HUES64 (cell line): ENCODE measurements at regions not wholly inside any gene's neighbourhood (a gene's known extent, or its start where the extent isn't known, plus 50 kb on each side); places are given as distances from the start of the nearest gene placed in this dataset.

Source experiments
- H3K27ac ChIP-seq: 2 replicates; pipeline ENCODE4 v1.7.0; 2013; ENCODE audit warnings: low read depth, low read length, inconsistent platforms
- H3K27me3 ChIP-seq: 2 replicates; pipeline ENCODE4 v1.6.1; 2013; ENCODE audit warnings: mild to moderate bottlenecking, low read length; ENCODE audit not compliant: insufficient read depth
- H3K36me3 ChIP-seq: 2 replicates; pipeline ENCODE4 v1.6.1; 2013; ENCODE audit warnings: mild to moderate bottlenecking, low read length; ENCODE audit not compliant: insufficient read depth
- H3K4me1 ChIP-seq: 2 replicates; pipeline ENCODE4 v1.6.1; 2013; ENCODE audit warnings: mild to moderate bottlenecking, low read length, moderate library complexity; ENCODE audit not compliant: insufficient read depth
- H3K4me3 ChIP-seq: 2 replicates; pipeline ENCODE4 v1.5.1; 2013; ENCODE audit warnings: mild to moderate bottlenecking, low read length, moderate library complexity
- H3K9ac ChIP-seq: 2 replicates; pipeline ENCODE4 v1.6.1; 2013; ENCODE audit warnings: mild to moderate bottlenecking, low read depth, low read length
- H3K9me3 ChIP-seq: 2 replicates; pipeline ENCODE4 v1.6.1; 2013; ENCODE audit warnings: low read depth, low read length; ENCODE audit not compliant: insufficient read depth
- WGBS: fragments of 150-250, 120-280 bp; methylation state at CpG from one replicate; pipeline ENCODE4 v1.1.7; 2013; ENCODE audit warnings: missing lambda C conversion rate; 5-methylcytosine and 5-hydroxymethylcytosine counted together

GRCh38 chr7:85474234-85474633, 287.4 kb upstream of the SEMA3D start:
- Histone ChIP-seq H3K9me3 (no peaks in the 10 kb centered on the region), H3K4me1 (no peaks in the 10 kb centered on the region; the same call in 1 of the 2 replicates), H3K27me3 (no peaks in the 10 kb centered on the region), H3K27ac (no peak overlapping the region), H3K36me3 (no peaks in the 10 kb centered on the region), H3K9ac (no peak overlapping the region), H3K4me3 (no peak overlapping the region)
- 100% methylated on average over 2 of the region's 2 CpGs for WGBS

- Histone ChIP-seq H3K4me1 (no peaks in the 10 kb centered on the region), H3K36me3 (no peaks in the 10 kb centered on the region), H3K9ac (no peak overlapping the region), H3K27ac (no peak overlapping the region), H3K27me3 (no peaks in the 10 kb centered on the region), H3K9me3 (no peaks in the 10 kb centered on the region), H3K4me3 (no peak overlapping the region)
- 93% methylated on average over 3 of the region's 3 CpGs for WGBS
Observed at GRCh38 chr7:85471740-85472139, 284.9 kb upstream of the SEMA3D start.

GRCh38 chr7:85471307-85471706, 284.5 kb upstream of the SEMA3D start:
- no peak overlapping the region for H3K27ac ChIP-seq
- H3K9ac ChIP-seq: no peak overlapping the region
- no peaks in the 10 kb centered on the region for H3K4me1 ChIP-seq
- no peaks in the 10 kb centered on the region for H3K36me3 ChIP-seq
- H3K27me3 ChIP-seq: no peaks in the 10 kb centered on the region
- no peak overlapping the region for H3K4me3 ChIP-seq
- H3K9me3 ChIP-seq: no peaks in the 10 kb centered on the region

GRCh38 chr7:85469446-85470010, 282.7 kb upstream of the SEMA3D start:
- Histone ChIP-seq H3K4me1 (no peaks in the 10 kb centered on the region), H3K27me3 (no peaks in the 10 kb centered on the region), H3K4me3 (no peak overlapping the region), H3K9ac (no peak overlapping the region), H3K27ac (no peak overlapping the region), H3K9me3 (no peaks in the 10 kb centered on the region), H3K36me3 (no peaks in the 10 kb centered on the region)
- WGBS: 100% methylated on average over 1 of the region's 1 CpG

- H3K4me3 ChIP-seq: no peak overlapping the region
- H3K36me3 ChIP-seq: no peaks in the 10 kb centered on the region
- H3K9ac ChIP-seq: no peak overlapping the region
- 96% methylated on average over 1 of the region's 1 CpG for WGBS
- no peaks in the 10 kb centered on the region for H3K9me3 ChIP-seq
- no peaks in the 10 kb centered on the region for H3K4me1 ChIP-seq
- H3K27me3 ChIP-seq: no peaks in the 10 kb centered on the region
- H3K27ac ChIP-seq: no peak overlapping the region
Observed at GRCh38 chr7:85464042-85464651, 277.3 kb upstream of the SEMA3D start.

GRCh38 chr7:85462671-85463070, 275.8 kb upstream of the SEMA3D start:
- H3K4me1 ChIP-seq: no peaks in the 10 kb centered on the region
- H3K4me3 ChIP-seq: no peak overlapping the region
- H3K27me3 ChIP-seq: no peaks in the 10 kb centered on the region
- H3K9me3 ChIP-seq: no peaks in the 10 kb centered on the region
- H3K9ac ChIP-seq: no peak overlapping the region
- no peaks in the 10 kb centered on the region for H3K36me3 ChIP-seq
- no peak overlapping the region for H3K27ac ChIP-seq
- WGBS: 85% methylated on average over 6 of the region's 6 CpGs

- no peaks in the 10 kb centered on the region for H3K4me1 ChIP-seq
- H3K9me3 ChIP-seq: no peaks in the 10 kb centered on the region
- H3K4me3 ChIP-seq: no peak overlapping the region
- WGBS: 77% methylated on average over 3 of the region's 4 CpGs
- H3K9ac ChIP-seq: no peak overlapping the region
- H3K36me3 ChIP-seq: no peaks in the 10 kb centered on the region
- no peaks in the 10 kb centered on the region for H3K27me3 ChIP-seq
- no peak overlapping the region for H3K27ac ChIP-seq
Observed at GRCh38 chr7:85457911-85458310, 271.1 kb upstream of the SEMA3D start.

GRCh38 chr7:85456254-85456653, 269.4 kb upstream of the SEMA3D start:
- Histone ChIP-seq H3K4me1 (no peaks in the 10 kb centered on the region), H3K27me3 (no peaks in the 10 kb centered on the region), H3K9ac (no peak overlapping the region), H3K36me3 (no peaks in the 10 kb centered on the region), H3K4me3 (no peak overlapping the region), H3K9me3 (no peaks in the 10 kb centered on the region), H3K27ac (no peak overlapping the region)
- 86% methylated on average over 1 of the region's 1 CpG for WGBS

GRCh38 chr7:85454904-85455303, 268.0 kb upstream of the SEMA3D start:
- Histone ChIP-seq H3K36me3 (no peaks in the 10 kb centered on the region), H3K27me3 (no peaks in the 10 kb centered on the region), H3K9ac (no peak overlapping the region), H3K27ac (no peak overlapping the region), H3K4me3 (no peak overlapping the region), H3K9me3 (no peaks in the 10 kb centered on the region), H3K4me1 (no peaks in the 10 kb centered on the region)

- H3K27ac ChIP-seq: no peak overlapping the region
- no peaks in the 10 kb centered on the region for H3K4me1 ChIP-seq
- H3K27me3 ChIP-seq: no peaks in the 10 kb centered on the region
- no peaks in the 10 kb centered on the region for H3K36me3 ChIP-seq
- H3K9me3 ChIP-seq: no peaks in the 10 kb centered on the region
- no peak overlapping the region for H3K4me3 ChIP-seq
- no peak overlapping the region for H3K9ac ChIP-seq
Observed at GRCh38 chr7:85452674-85453073, 265.8 kb upstream of the SEMA3D start.

- H3K4me1 ChIP-seq: no peaks in the 10 kb centered on the region
- no peak overlapping the region for H3K4me3 ChIP-seq
- WGBS: 96% methylated on average over 3 of the region's 3 CpGs
- no peaks in the 10 kb centered on the region for H3K9me3 ChIP-seq
- no peak overlapping the region for H3K9ac ChIP-seq
- H3K27ac ChIP-seq: no peak overlapping the region
- no peaks in the 10 kb centered on the region for H3K36me3 ChIP-seq
- no peaks in the 10 kb centered on the region for H3K27me3 ChIP-seq
Observed at GRCh38 chr7:85449478-85449877, 262.6 kb upstream of the SEMA3D start.

- 95% methylated on average over 1 of the region's 1 CpG for WGBS
- H3K9me3 ChIP-seq: no peaks in the 10 kb centered on the region
- no peak overlapping the region for H3K4me3 ChIP-seq
- no peaks in the 10 kb centered on the region for H3K36me3 ChIP-seq
- no peaks in the 10 kb centered on the region for H3K27me3 ChIP-seq
- H3K27ac ChIP-seq: no peak overlapping the region
- H3K4me1 ChIP-seq: no peaks in the 10 kb centered on the region
- no peak overlapping the region for H3K9ac ChIP-seq
Observed at GRCh38 chr7:85447004-85447403, 260.1 kb upstream of the SEMA3D start.
